ENCODE measurements at regions not wholly inside any gene's neighbourhood (a gene's known extent, or its start where the extent isn't known, plus 50 kb on each side); places are given as distances from the start of the nearest gene placed in this dataset.

- Mint-ChIP-seq H3K4me1 (no peaks in the 10 kb centered on the region), H3K27ac (no peak overlapping the region), H3K4me3 (no peak overlapping the region), H3K9me3 (peaks cover 5% of the 10 kb centered on the region), H3K36me3 (no peaks in the 10 kb centered on the region)
- DNase-seq (ENCODE audit: low spot score in 2 of 2) (no peak), ATAC-seq (no peak)
These were observed 357.6 kb upstream of the ID4 start for GRCh38 chr6:19479551-19479950.

DNA sequence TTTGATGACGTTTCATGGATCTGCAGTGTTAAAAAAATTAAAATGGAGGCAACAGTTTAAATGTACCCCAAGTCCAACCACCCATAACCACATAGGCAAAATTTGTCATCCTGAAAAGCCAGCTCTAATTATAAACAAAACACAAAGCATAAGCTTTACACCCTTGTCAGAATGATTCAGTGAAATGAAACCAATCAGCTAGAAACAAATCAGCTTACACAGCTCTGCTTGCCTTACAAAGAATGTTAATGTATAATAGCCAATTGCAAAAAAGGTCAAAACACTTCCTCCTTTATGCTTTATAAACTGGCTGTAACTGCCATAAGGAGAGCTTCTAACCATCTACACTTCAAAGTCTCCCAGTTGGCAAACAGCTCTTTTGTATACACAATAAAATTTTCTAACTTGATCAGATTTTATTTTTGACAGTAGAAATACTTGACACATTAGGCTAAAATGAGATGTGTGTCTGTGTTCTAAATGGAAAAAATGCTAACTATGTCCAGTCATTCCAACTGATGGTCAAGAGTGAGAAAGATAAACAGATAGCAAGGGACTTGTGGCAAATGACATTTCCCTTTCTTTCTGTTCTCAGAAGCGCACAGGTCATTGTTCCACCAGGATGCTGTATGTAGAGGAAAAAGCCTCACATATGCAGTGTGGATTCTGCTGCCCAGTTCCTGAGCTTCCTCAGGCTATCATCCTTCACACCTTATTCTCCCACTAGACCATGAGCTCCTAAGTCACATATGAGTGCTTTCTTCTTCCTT, 344.3 kb upstream of the ID4 start:
- DNase-seq (ENCODE audit: low spot score in 2 of 2): no peak
- H3K4me1 Mint-ChIP-seq: no peaks in the 10 kb centered on the region
- H3K4me3 Mint-ChIP-seq: no peak overlapping the region
- no peaks in the 10 kb centered on the region for H3K36me3 Mint-ChIP-seq
- H3K27ac Mint-ChIP-seq: no peak overlapping the region
- H3K9me3 Mint-ChIP-seq: peaks cover 5% of the 10 kb centered on the region
- no peak for ATAC-seq

- ATAC-seq: no peak
- H3K4me1 Mint-ChIP-seq: no peaks in the 10 kb centered on the region
- no peak for DNase-seq (ENCODE audit: low spot score in 2 of 2)
- H3K27ac Mint-ChIP-seq: no peak overlapping the region
- H3K4me3 Mint-ChIP-seq: no peak overlapping the region
- no peaks in the 10 kb centered on the region for H3K36me3 Mint-ChIP-seq
- peaks cover 15% of the 10 kb centered on the region for H3K9me3 Mint-ChIP-seq
These were observed 335.4 kb upstream of the ID4 start for GRCh38 chr6:19501737-19502245.

- Mint-ChIP-seq H3K4me1 (no peaks in the 10 kb centered on the region), H3K9me3 (peaks cover 15% of the 10 kb centered on the region), H3K4me3 (no peak overlapping the region), H3K36me3 (no peaks in the 10 kb centered on the region), H3K27ac (no peak overlapping the region)
- DNase-seq (ENCODE audit: low spot score in 2 of 2): no peak
- no peak for ATAC-seq
These were observed 334.9 kb upstream of the ID4 start for GRCh38 chr6:19502301-19502700.

GRCh38 chr6:19515939-19516338, 321.2 kb upstream of the ID4 start:
- Mint-ChIP-seq H3K36me3 (no peaks in the 10 kb centered on the region), H3K9me3 (peaks cover 26% of the 10 kb centered on the region), H3K4me1 (no peaks in the 10 kb centered on the region), H3K4me3 (no peak overlapping the region), H3K27ac (no peak overlapping the region)
- ATAC-seq: no peak
- no peak for DNase-seq (ENCODE audit: low spot score in 2 of 2)

GRCh38 chr6:19519941-19520340, 317.2 kb upstream of the ID4 start:
- Mint-ChIP-seq H3K27ac (no peak overlapping the region), H3K9me3 (peaks cover 9% of the 10 kb centered on the region), H3K36me3 (no peaks in the 10 kb centered on the region), H3K4me1 (no peaks in the 10 kb centered on the region), H3K4me3 (no peak overlapping the region)
- ATAC-seq (no peak), DNase-seq (ENCODE audit: low spot score in 2 of 2) (no peak)

DNA sequence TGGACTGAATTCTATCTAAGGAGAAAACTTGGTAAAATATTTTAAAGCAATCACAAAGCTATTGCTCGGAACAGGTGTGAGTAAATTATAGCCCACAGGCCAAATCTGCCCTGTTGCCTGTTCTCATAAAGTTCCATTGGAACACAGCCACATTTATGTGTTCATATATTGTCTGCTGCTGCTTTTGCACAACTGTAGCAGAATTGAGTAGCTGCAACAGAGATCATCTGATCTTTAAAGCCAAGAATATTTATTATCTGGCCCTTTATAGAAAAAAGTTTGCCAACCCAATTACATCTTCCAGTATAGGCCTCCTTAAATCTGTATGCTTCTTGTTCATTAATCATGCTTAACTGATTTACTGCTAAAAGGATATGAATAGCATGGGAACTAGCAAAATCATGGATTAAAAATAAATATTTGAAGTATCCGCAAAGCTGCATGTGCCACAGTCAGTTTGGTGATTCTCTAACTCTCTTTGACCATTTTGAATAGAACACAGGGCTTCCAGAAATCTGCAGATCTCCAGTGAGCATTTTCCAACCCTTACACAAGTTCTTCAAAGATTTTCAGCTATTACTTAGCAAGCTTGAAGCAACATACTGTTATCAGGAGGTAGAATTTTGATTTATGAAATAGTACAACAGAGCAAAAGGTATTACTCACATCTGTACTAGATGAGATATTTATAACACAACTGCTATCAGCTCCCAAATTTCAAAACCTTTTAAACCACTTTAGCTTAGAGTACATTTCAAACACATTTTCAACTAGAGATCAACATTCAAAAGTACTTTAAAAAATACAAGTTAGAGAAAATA, 312.6 kb upstream of the ID4 start:
- H3K4me1 Mint-ChIP-seq: no peaks in the 10 kb centered on the region
- no peak overlapping the region for H3K4me3 Mint-ChIP-seq
- no peaks in the 10 kb centered on the region for H3K36me3 Mint-ChIP-seq

GRCh38 chr6:19525673-19526072, 311.5 kb upstream of the ID4 start:
- Mint-ChIP-seq H3K4me1 (no peaks in the 10 kb centered on the region), H3K4me3 (no peak overlapping the region), H3K27ac (no peak overlapping the region), H3K9me3 (peaks cover 2% of the 10 kb centered on the region), H3K36me3 (no peaks in the 10 kb centered on the region)
- no peak for DNase-seq (ENCODE audit: low spot score in 2 of 2)
- ATAC-seq: no peak

More for the DNA sequence above, 312.6 kb upstream of the ID4 start:
- DNase-seq (ENCODE audit: low spot score in 2 of 2): no peak
- no peak overlapping the region for H3K27ac Mint-ChIP-seq
- no peak for ATAC-seq
- peaks cover 2% of the 10 kb centered on the region for H3K9me3 Mint-ChIP-seq

DNA sequence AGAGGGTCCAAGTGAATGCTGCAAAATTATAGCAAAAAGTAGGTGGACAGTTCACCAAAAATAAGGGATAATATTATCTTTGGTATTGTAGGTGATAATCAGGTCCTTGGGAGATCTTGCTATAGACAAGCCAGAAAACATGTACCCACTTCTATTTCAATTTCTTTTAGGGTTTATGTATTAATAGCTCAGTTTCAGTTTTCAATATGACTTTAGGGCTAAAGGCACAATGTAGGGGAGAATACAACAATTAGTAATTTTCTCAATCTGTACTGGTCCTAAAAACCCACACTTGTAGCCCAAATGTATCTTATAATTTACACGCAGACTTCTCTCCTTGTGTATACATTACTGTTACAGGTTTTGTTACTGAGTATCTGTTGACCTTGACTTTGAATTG, 307.0 kb upstream of the ID4 start:
- no peak for DNase-seq (ENCODE audit: low spot score in 2 of 2)
- no peak for ATAC-seq
- no peaks in the 10 kb centered on the region for H3K36me3 Mint-ChIP-seq
- peaks cover 3% of the 10 kb centered on the region for H3K9me3 Mint-ChIP-seq
- H3K4me3 Mint-ChIP-seq: no peak overlapping the region
- no peak overlapping the region for H3K27ac Mint-ChIP-seq
- no peaks in the 10 kb centered on the region for H3K4me1 Mint-ChIP-seq

GRCh38 chr6:19535351-19535750, 301.8 kb upstream of the ID4 start:
- Mint-ChIP-seq H3K9me3 (peaks cover 13% of the 10 kb centered on the region), H3K4me3 (no peak overlapping the region), H3K4me1 (no peaks in the 10 kb centered on the region), H3K27ac (no peak overlapping the region), H3K36me3 (no peaks in the 10 kb centered on the region)
- ATAC-seq (no peak), DNase-seq (ENCODE audit: low spot score in 2 of 2) (no peak)

DNA sequence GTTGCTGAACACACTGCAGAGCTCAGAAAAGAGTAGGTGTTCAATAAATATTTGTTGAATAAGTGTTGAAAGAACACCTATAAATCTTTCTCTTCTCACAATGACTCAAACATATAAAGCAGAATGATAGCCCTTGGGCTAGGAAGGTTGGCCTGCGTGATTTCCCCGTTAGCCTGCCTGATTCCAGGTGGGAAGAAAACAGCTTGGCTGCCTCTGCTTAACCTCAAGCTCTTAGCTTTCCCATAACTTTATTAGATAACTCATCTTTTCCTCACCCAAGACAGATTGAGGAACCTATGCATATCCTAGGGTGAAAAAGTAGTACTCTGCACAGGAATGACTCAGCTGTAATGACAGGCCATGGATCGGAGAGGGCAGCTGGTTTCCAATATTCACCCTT, 300.3 kb upstream of the ID4 start:
- Mint-ChIP-seq H3K27ac (no peak overlapping the region), H3K4me3 (no peak overlapping the region), H3K4me1 (no peaks in the 10 kb centered on the region), H3K36me3 (no peaks in the 10 kb centered on the region), H3K9me3 (peaks cover 13% of the 10 kb centered on the region)
- no peak for DNase-seq (ENCODE audit: low spot score in 2 of 2)
- ATAC-seq: peak; percentile 44

- Mint-ChIP-seq H3K36me3 (no peaks in the 10 kb centered on the region), H3K9me3 (peaks cover 13% of the 10 kb centered on the region), H3K4me3 (no peak overlapping the region), H3K4me1 (no peaks in the 10 kb centered on the region), H3K27ac (no peak overlapping the region)
- DNase-seq (ENCODE audit: low spot score in 2 of 2) (no peak), ATAC-seq (peak; percentile 16)
These were observed 299.1 kb upstream of the ID4 start for GRCh38 chr6:19538096-19538495.

DNA sequence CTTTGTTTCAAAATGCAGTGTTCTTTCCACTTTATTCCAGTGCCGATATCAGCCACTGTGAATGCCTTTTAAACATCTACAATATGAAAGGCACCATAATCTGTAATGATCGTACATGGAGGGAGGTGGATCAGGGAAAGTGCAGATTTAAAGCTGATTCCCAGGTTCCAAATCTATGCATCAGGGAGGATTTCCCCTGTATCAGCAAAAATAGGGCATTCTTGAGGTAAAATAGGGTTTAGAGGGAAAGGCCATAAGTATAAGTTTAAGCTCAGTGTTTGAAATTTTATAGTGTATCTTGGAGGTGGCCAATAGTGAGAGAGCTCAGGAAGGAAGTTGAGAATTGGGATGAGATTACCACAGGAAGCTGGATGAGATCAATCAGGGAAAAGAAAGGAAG, 289.7 kb upstream of the ID4 start:
- Mint-ChIP-seq H3K4me3 (no peak overlapping the region), H3K4me1 (no peaks in the 10 kb centered on the region), H3K9me3 (no peaks in the 10 kb centered on the region), H3K36me3 (no peaks in the 10 kb centered on the region), H3K27ac (no peak overlapping the region)
- ATAC-seq (no peak), DNase-seq (ENCODE audit: low spot score in 2 of 2) (no peak)

GRCh38 chr6:19549109-19549508, 288.1 kb upstream of the ID4 start:
- Mint-ChIP-seq H3K4me1 (no peaks in the 10 kb centered on the region), H3K9me3 (peaks cover 3% of the 10 kb centered on the region), H3K4me3 (no peak overlapping the region), H3K36me3 (no peaks in the 10 kb centered on the region), H3K27ac (no peak overlapping the region)
- no peak for ATAC-seq
- DNase-seq (ENCODE audit: low spot score in 2 of 2): no peak

- Mint-ChIP-seq H3K27ac (no peak overlapping the region), H3K36me3 (no peaks in the 10 kb centered on the region), H3K9me3 (peaks cover 3% of the 10 kb centered on the region), H3K4me1 (no peaks in the 10 kb centered on the region), H3K4me3 (no peak overlapping the region)
- ATAC-seq (no peak), DNase-seq (ENCODE audit: low spot score in 2 of 2) (no peak)
These were observed 286.8 kb upstream of the ID4 start for GRCh38 chr6:19550380-19550779.

- no peak for ATAC-seq
- H3K9me3 Mint-ChIP-seq: peaks cover 3% of the 10 kb centered on the region
- no peak for DNase-seq (ENCODE audit: low spot score in 2 of 2)
- no peak overlapping the region for H3K27ac Mint-ChIP-seq
- no peaks in the 10 kb centered on the region for H3K4me1 Mint-ChIP-seq
- no peak overlapping the region for H3K4me3 Mint-ChIP-seq
- H3K36me3 Mint-ChIP-seq: no peaks in the 10 kb centered on the region
These were observed 285.6 kb upstream of the ID4 start for GRCh38 chr6:19551611-19552010.
